LNCaP clone FGC (cell line): ENCODE measurements at regions not wholly inside any gene's neighbourhood (a gene's known extent, or its start where the extent isn't known, plus 50 kb on each side); places are given as distances from the start of the nearest gene placed in this dataset.
A peak's percentile ranks its signal among the peaks of the same experiment; 100 is the strongest.

Experiments
- DNase-seq: peaks from one replicate; pipeline ENCODE4 v3.0.0-alpha.2; 2011; ENCODE audit warnings: low read depth
- H3K4me3 ChIP-seq: 2 replicates; pipeline ENCODE4 v1.5.1; 2011; ENCODE audit warnings: mild to moderate bottlenecking, low read depth, low read length, control low read depth
- TF ChIP-seq, protein P1 (sequence below): IDR thresholded peaks from 2 replicates; pipeline ENCODE4 v1.5.1; 2012; ENCODE audit warnings: mild to moderate bottlenecking; ENCODE audit not compliant: control insufficient read depth, insufficient read depth; ENCODE audit errors: extremely low read depth

DNA sequence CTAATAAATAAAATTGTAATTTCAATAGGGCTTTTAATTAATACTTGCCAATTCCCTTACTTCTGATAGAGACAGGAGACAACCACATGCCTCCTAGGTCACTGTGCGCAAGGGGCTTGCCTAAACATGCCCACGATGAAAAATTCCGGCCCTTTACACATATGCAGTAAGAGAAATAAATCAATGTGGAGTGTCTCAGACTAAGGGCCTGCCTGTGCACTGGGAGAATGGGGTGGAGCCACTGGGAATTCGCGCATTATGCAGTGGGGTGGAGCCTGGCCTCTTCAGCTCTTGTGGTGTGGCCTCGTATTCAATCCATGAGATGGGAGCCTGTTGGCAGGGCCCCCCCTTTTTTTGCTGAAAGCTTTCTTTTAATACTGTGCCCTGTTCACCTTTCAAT lies 484.5 kb downstream of the PDGFC start:
- no peak for DNase-seq

DNA sequence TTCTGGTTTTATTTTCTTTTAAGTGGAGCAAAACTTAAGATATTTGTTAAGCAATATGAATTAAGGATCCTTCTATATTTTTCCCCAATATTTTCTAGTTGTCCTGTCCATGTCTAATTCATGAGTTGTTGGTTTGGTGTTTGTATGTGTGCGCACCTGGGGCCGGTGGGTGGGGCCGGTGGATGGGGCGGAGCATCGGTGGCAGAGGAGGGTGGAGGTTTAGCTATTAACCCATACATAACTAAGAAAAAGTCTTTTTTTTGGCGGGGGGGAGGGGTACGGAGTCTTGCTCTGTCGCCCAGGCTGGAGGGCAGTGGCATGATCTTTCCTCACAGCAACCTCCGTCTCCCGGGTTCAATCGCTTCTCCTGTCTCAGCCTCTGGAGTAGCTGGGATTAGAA lies 489.8 kb downstream of the PDGFC start:
- TF ChIP-seq, protein P1, sequence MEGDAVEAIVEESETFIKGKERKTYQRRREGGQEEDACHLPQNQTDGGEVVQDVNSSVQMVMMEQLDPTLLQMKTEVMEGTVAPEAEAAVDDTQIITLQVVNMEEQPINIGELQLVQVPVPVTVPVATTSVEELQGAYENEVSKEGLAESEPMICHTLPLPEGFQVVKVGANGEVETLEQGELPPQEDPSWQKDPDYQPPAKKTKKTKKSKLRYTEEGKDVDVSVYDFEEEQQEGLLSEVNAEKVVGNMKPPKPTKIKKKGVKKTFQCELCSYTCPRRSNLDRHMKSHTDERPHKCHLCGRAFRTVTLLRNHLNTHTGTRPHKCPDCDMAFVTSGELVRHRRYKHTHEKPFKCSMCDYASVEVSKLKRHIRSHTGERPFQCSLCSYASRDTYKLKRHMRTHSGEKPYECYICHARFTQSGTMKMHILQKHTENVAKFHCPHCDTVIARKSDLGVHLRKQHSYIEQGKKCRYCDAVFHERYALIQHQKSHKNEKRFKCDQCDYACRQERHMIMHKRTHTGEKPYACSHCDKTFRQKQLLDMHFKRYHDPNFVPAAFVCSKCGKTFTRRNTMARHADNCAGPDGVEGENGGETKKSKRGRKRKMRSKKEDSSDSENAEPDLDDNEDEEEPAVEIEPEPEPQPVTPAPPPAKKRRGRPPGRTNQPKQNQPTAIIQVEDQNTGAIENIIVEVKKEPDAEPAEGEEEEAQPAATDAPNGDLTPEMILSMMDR, result no peak

More for the DNA sequence above, 484.5 kb downstream of the PDGFC start:
- TF ChIP-seq, protein P1, result no peak
- H3K4me3 ChIP-seq, result no peak overlapping the region

DNA sequence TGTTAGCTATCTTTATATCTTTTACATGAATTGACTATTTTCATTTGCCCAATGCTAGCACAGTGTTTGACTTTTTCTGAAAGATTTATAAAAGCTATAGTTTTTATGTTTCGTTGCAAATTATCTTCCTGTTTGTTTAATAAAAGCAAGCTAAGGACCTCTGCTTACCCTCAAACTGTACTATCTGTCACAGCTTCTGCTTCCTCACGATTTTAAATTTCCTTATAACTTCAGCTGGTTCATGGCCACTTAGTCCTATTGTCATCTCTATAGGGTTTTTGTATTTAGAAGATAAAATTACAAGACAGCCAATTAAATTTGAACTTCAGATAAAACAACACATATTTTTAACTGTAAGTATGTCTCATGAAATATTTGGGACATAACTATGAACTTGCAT lies 494.0 kb downstream of the PDGFC start:
- H3K4me3 ChIP-seq, result no peak overlapping the region
- DNase-seq, result no peak
- TF ChIP-seq, protein P1, result no peak

More for the DNA sequence above, 489.8 kb downstream of the PDGFC start:
- DNase-seq, result no peak
- H3K4me3 ChIP-seq, result no peak overlapping the region

DNA sequence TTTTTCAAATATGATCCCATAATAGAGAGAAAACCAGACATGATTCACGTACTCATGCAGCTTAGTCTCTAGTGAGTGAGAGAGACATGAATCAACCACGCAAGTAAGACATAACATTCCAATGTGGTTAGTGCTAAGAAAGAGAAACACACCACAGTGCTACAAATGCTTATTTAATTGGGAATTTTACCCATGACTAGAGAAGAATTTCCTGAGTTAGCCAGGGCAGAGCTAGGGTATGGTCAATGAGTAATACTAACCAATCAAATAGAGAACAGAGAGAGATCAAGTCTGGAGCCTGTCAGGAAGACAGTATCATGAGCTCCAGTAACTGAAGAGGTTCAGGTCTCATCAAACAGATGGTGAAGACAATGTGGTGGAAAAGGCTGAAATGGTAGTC lies 495.2 kb downstream of the PDGFC start:
- no peak overlapping the region for H3K4me3 ChIP-seq
- no peak for DNase-seq
- TF ChIP-seq, protein P1, result no peak

DNA sequence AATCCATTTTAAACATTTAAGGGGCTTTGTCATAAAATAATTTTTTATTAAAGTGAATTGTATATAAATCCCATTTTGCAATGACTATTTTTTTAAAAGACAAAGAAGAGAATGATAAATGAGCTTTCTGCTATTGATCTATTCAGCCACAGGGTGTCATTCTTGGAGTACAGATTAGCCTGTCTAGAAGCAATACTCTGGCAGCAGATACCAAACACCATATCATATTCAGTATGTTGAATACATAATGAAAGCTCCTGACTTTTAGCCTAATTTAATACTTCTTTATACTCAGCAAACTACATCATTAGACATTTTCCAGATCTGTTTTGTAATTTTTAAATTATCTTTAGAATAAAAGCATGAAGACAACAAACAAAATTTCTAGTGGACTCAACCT lies 496.3 kb downstream of the PDGFC start:
- DNase-seq, result peak; percentile 7
- TF ChIP-seq, protein P1, result peak; percentile 62
- H3K4me3 ChIP-seq, result no peak overlapping the region

DNA sequence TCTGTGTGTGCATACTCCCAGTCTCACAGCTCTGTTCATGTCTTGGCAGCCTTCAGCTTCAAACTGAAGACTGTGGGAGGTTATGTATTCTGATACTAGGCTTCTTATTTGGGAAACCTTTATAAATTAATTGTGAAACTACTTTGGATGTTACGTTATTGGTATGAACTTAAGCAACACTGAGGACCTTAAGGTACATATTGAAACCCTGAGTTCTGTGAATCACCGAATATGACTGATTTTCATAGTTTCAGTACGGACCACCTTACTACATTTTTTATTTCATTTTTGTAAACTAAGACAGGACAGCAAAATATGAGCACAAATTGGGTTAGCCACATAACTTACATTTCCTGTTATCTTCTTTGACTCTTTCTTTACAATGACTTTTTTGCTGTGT lies 498.4 kb downstream of the PDGFC start:
- H3K4me3 ChIP-seq, result no peak overlapping the region
- TF ChIP-seq, protein P1, result no peak
- DNase-seq, result no peak

DNA sequence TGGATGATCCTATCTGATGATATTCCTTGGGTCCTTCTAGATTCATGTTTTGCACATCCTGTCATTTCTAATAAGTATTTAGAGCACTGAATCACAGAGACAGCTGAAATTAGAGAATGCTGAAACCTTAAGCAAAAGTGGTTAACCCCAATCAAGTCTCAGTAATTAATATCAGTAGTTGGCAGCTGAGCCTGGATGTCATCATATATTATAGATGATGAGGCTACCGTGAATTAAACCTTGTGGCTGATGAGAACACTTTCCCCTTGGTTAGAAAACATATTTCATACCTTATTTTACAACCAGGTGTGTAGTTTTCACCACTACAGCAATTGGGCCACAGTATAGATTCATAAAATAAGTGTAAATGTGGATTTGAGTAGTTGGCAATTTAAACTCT lies 499.0 kb downstream of the PDGFC start:
- no peak overlapping the region for H3K4me3 ChIP-seq
- TF ChIP-seq, protein P1, result no peak
- DNase-seq, result no peak
